IMR-90 (cell line): ENCODE measurements at regions not wholly inside any gene's neighbourhood (a gene's known extent, or its start where the extent isn't known, plus 50 kb on each side); places are given as distances from the start of the nearest gene placed in this dataset.

Experiments
- ATAC-seq: fragments of 200-7000 bp; cut with Tn5 transposase; 2 replicates; pipeline ENCODE4 v1.9.1; 2020; ENCODE audit warnings: low read depth, mild to moderate bottlenecking, moderate library complexity
- BruUV-seq: library from RNA; stranded (reverse); fragments of 400-500 nt; replicated peaks from 2 replicates; lab custom pipeline; 2021; lab: Mats Ljungman, UMichigan
- CTCF ChIA-PET: fragments of 300-600 bp; formaldehyde crosslinking; extraction: SDS; loops from one replicate; lab custom pipeline; 2021; ENCODE audit warnings: antibody characterized with exemption; lab: Yijun Ruan, JAX
- POLR2A ChIA-PET: fragments of 300-600 bp; sonication (Branson Sonifier 250); formaldehyde crosslinking; loops from one replicate; lab custom pipeline; 2022; ENCODE audit warnings: antibody characterized with exemption; ENCODE audit not compliant: unreplicated experiment; lab: Charles Lee
- DNase-seq: peaks from one replicate; pipeline ENCODE4 v3.0.0; 2013
- H2AFZ ChIP-seq: replicated peaks from 2 replicates; pipeline ENCODE3; 2013; ENCODE audit warnings: low read length, mild to moderate bottlenecking; ENCODE audit not compliant: poor library complexity
- H2AK5ac ChIP-seq: 2 replicates; pipeline ENCODE4 v1.6.1; 2013; ENCODE audit warnings: low read depth, low read length, inconsistent platforms
- H2AK9ac ChIP-seq: replicated peaks from 2 replicates; pipeline ENCODE3; 2013; ENCODE audit warnings: mild to moderate bottlenecking, low read depth, low read length, moderate library complexity; ENCODE audit not compliant: poor library complexity
- H2BK120ac ChIP-seq: 2 replicates; pipeline ENCODE4 v1.6.1; 2013; ENCODE audit warnings: low read depth, low read length, inconsistent platforms
- H2BK15ac ChIP-seq: 3 replicates; pipeline ENCODE4 v1.6.1; 2013; ENCODE audit warnings: low read depth, low read length, inconsistent platforms
- H2BK20ac ChIP-seq: 2 replicates; pipeline ENCODE4 v1.6.1; 2013; ENCODE audit warnings: low read depth, mild to moderate bottlenecking, inconsistent platforms, low read length, moderate library complexity
- H2BK5ac ChIP-seq: 2 replicates; pipeline ENCODE4 v1.6.1; 2013; ENCODE audit warnings: mild to moderate bottlenecking, low read depth, low read length, inconsistent platforms; ENCODE audit not compliant: poor library complexity, severe bottlenecking
- H3K14ac ChIP-seq: replicated peaks from 2 replicates; pipeline ENCODE4 v1.6.1; 2013; ENCODE audit warnings: low read depth, low read length, inconsistent platforms
- H3K18ac ChIP-seq: 2 replicates; pipeline ENCODE4 v1.6.1; 2013; ENCODE audit warnings: low read depth, low read length, control low read depth
- H3K23ac ChIP-seq: 2 replicates; pipeline ENCODE4 v1.6.1; 2013; ENCODE audit warnings: low read depth, low read length, inconsistent platforms
- H3K27ac ChIP-seq: 2 replicates; pipeline ENCODE4 v1.5.1; 2013; ENCODE audit warnings: mild to moderate bottlenecking, control low read depth, low read length; ENCODE audit not compliant: insufficient read depth
- H3K27me3 ChIP-seq: 2 replicates; pipeline ENCODE4 v1.6.1; 2013; ENCODE audit warnings: low read length; ENCODE audit not compliant: control insufficient read depth, insufficient read depth
- H3K36me3 ChIP-seq: 2 replicates; pipeline ENCODE4 v1.6.1; 2013; ENCODE audit warnings: low read length, mixed read lengths; ENCODE audit not compliant: control insufficient read depth, insufficient read depth
- H3K4ac ChIP-seq: 2 replicates; pipeline ENCODE4 v1.6.1; 2013; ENCODE audit warnings: low read depth, low read length, inconsistent platforms
- H3K4me1 ChIP-seq: 2 replicates; pipeline ENCODE4 v1.6.1; 2013; ENCODE audit warnings: low read length, mixed read lengths; ENCODE audit not compliant: control insufficient read depth, insufficient read depth
- H3K4me2 ChIP-seq: 2 replicates; pipeline ENCODE4 v1.6.1; 2013; ENCODE audit warnings: low read depth, mild to moderate bottlenecking, control low read depth, low read length, moderate library complexity
- H3K4me3 ChIP-seq: 2 replicates; pipeline ENCODE4 v1.5.1; 2013; ENCODE audit warnings: low read depth, mild to moderate bottlenecking, control low read depth, low read length, moderate library complexity; ENCODE audit not compliant: insufficient read depth
- H3K56ac ChIP-seq: 2 replicates; pipeline ENCODE4 v1.6.1; 2013; ENCODE audit warnings: low read length, inconsistent platforms; ENCODE audit not compliant: insufficient read depth; ENCODE audit errors: extremely low read depth
- H3K79me1 ChIP-seq, 2 experiments: 2 replicates each; pipeline ENCODE4 v1.6.1; 2013; ENCODE audit warnings: low read length in 2 of 2, inconsistent platforms in 1 of 2, low read depth in 1 of 2
- H3K9ac ChIP-seq: 2 replicates; pipeline ENCODE4 v1.6.1; 2013; ENCODE audit warnings: low read depth, low read length, control low read depth
- H3K9me1 ChIP-seq: 2 replicates; pipeline ENCODE4 v1.6.1; 2013; ENCODE audit warnings: low read length, inconsistent platforms; ENCODE audit not compliant: insufficient read depth
- H3K9me3 ChIP-seq: 2 replicates; pipeline ENCODE4 v1.6.1; 2013; ENCODE audit warnings: low read length; ENCODE audit not compliant: control insufficient read depth, insufficient read depth
- H4K20me1 ChIP-seq: 2 replicates; pipeline ENCODE4 v1.6.1; 2013; ENCODE audit warnings: low read length, inconsistent platforms; ENCODE audit not compliant: insufficient read depth
- H4K5ac ChIP-seq: 2 replicates; pipeline ENCODE4 v1.6.1; 2013; ENCODE audit warnings: mild to moderate bottlenecking, low read depth, low read length, control low read depth
- H4K8ac ChIP-seq, 2 experiments: 2 replicates each; pipeline ENCODE4 v1.6.1; 2013; ENCODE audit warnings: low read depth in 2 of 2, low read length in 2 of 2, control low read depth in 1 of 2, inconsistent platforms in 1 of 2
- H4K91ac ChIP-seq: 2 replicates; pipeline ENCODE4 v1.6.1; 2013; ENCODE audit warnings: low read depth, low read length, inconsistent platforms; ENCODE audit not compliant: insufficient read depth
- BHLHE40 ChIP-seq: fragments of 150-350 bp; IDR thresholded peaks from 2 replicates; pipeline ENCODE4 v1.6.1; 2016; ENCODE audit warnings: mild to moderate bottlenecking, low read depth, low read length
- CEBPB ChIP-seq: IDR thresholded peaks from 2 replicates; pipeline ENCODE4 v1.6.1; 2012; ENCODE audit warnings: low read depth, low read length, improper control_type of control experiment
- FOS ChIP-seq: fragments of 150-350 bp; IDR thresholded peaks from 2 replicates; pipeline ENCODE4 v1.6.1; 2016; ENCODE audit warnings: low read depth, low read length
- MAFK ChIP-seq: IDR thresholded peaks from 2 replicates; pipeline ENCODE4 v1.6.1; 2012; ENCODE audit warnings: low read depth, low read length, improper control_type of control experiment
- MAZ ChIP-seq: IDR thresholded peaks from 2 replicates; pipeline ENCODE4 v1.6.1; 2012; ENCODE audit warnings: low read depth, mild to moderate bottlenecking, low read length, improper control_type of control experiment, moderate library complexity, borderline replicate concordance
- RCOR1 ChIP-seq: IDR thresholded peaks from 2 replicates; pipeline ENCODE4 v1.6.1; 2012; ENCODE audit warnings: mild to moderate bottlenecking, low read length, improper control_type of control experiment; ENCODE audit not compliant: insufficient replicate concordance
- RFX5 ChIP-seq: IDR thresholded peaks from 2 replicates; pipeline ENCODE4 v1.8.0; 2012; ENCODE audit warnings: low read depth, mild to moderate bottlenecking, low read length, moderate library complexity
- whole genome bisulfite sequencing, 2 experiments: methylation state at CpG; one replicate each; pipeline versions ENCODE4 v1.1.5 to v1.1.7; 2013; ENCODE audit warnings: missing lambda C conversion rate in 2 of 2; ENCODE audit not compliant: insufficient read length in 1 of 2; ENCODE audit errors: extremely low coverage in 2 of 2; 5-methylcytosine and 5-hydroxymethylcytosine counted together
- dilution Hi-C: fragments of 300-500 bp; cut with HindIII; formaldehyde crosslinking; loops from one replicate; pipeline ENCODE4 v1.14.3; 2018; ENCODE audit warnings: low sequenced_read_pairs; ENCODE audit not compliant: unreplicated experiment
- in situ Hi-C: fragments of 300-500 bp; cut with MboI; formaldehyde crosslinking; loops from 3 replicates; pipeline ENCODE4 v1.14.3; 2019; ENCODE audit warnings: low sequenced_read_pairs, inconsistent platforms, mixed read lengths
- intact Hi-C: fragments of 100-400 bp; cut with micrococcal nuclease; formaldehyde crosslinking; loops from 2 replicates; pipeline ENCODE4 v1.10.0; 2022
- microRNA-seq, 2 experiments: library from miRNA; stranded (forward) in 1 of 2; unstranded in 1 of 2; fragments of 10-50 nt in 1 of 2; fragments of <30 nt in 1 of 2; gene quantifications in 1 of 2; microRNA quantifications in 1 of 2; one replicate each; pipeline versions ENCODE3 to v1.1.0; 2013 to 2020; ENCODE audit not compliant: insufficient read depth in 1 of 2, insufficient read length in 1 of 2, unreplicated experiment in 1 of 2
- small RNA-seq, 5 experiments: library from RNA; depleted of rRNA; stranded (forward); fragments of <200 nt; gene quantifications; one replicate each; pipeline ENCODE3, GENCODE V24; 2012
- TF ChIP-seq, protein P1 (sequence below): fragments of 150-350 bp; IDR thresholded peaks from 2 replicates; pipeline ENCODE4 v1.6.1; 2017; ENCODE audit warnings: mild to moderate bottlenecking, antibody characterized with exemption, low read length, low read depth
- TF ChIP-seq, protein P2 (sequence below): fragments of 150-350 bp; IDR thresholded peaks from 2 replicates; pipeline ENCODE4 v1.6.1; 2016; ENCODE audit warnings: low read depth, mild to moderate bottlenecking, low read length, moderate library complexity, borderline replicate concordance

- Histone ChIP-seq H2BK20ac (no peak overlapping the region), H3K27ac (no peak overlapping the region), H3K23ac (no peak overlapping the region), H3K18ac (no peak overlapping the region), H3K36me3 (no peaks in the 10 kb centered on the region), H2AK5ac (no peak overlapping the region), H3K79me1 (no peaks in the 10 kb centered on the region), H3K56ac (no peak overlapping the region), H2AK9ac (no peak overlapping the region), H2BK15ac (no peak overlapping the region), H3K9me3 (peaks cover 10% of the 10 kb centered on the region), H3K4me3 (no peak overlapping the region), H4K8ac (no peak overlapping the region), H3K27me3 (peaks cover 16% of the 10 kb centered on the region), H4K20me1 (no peaks in the 10 kb centered on the region), H4K5ac (no peak overlapping the region), H3K4me1 (no peaks in the 10 kb centered on the region), H3K9ac (no peak overlapping the region), H2BK120ac (no peak overlapping the region), H3K9me1 (no peaks in the 10 kb centered on the region), H3K14ac (no peak overlapping the region), H3K4ac (no peak overlapping the region), H4K91ac (no peak overlapping the region), H3K4me2 (no peak overlapping the region), H2AFZ (no peak overlapping the region), H2BK5ac (no peak overlapping the region)
- no CpG with 5 or more reads among the region's 3 CpGs for WGBS, 2 experiments
- no TSS peak for BruUV-seq
- in situ Hi-C loops = no loop called here
- ChIA-PET CTCF (interaction anchor here (0.6 kb wide), 1 partner anchor 72 kb away, joined by 3 read pairs; no protein-coding TSS in a partner anchor), POLR2A (no interaction called here)
- TF ChIP-seq, protein P1, sequence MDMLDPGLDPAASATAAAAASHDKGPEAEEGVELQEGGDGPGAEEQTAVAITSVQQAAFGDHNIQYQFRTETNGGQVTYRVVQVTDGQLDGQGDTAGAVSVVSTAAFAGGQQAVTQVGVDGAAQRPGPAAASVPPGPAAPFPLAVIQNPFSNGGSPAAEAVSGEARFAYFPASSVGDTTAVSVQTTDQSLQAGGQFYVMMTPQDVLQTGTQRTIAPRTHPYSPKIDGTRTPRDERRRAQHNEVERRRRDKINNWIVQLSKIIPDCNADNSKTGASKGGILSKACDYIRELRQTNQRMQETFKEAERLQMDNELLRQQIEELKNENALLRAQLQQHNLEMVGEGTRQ = no peak
- TF ChIP-seq BHLHE40 (no peak), CEBPB (no peak), RFX5 (no peak), RCOR1 (no peak), MAFK (no peak), FOS (no peak), MAZ (no peak)
- TF ChIP-seq, protein P2, sequence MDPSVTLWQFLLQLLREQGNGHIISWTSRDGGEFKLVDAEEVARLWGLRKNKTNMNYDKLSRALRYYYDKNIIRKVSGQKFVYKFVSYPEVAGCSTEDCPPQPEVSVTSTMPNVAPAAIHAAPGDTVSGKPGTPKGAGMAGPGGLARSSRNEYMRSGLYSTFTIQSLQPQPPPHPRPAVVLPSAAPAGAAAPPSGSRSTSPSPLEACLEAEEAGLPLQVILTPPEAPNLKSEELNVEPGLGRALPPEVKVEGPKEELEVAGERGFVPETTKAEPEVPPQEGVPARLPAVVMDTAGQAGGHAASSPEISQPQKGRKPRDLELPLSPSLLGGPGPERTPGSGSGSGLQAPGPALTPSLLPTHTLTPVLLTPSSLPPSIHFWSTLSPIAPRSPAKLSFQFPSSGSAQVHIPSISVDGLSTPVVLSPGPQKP = no peak
- DNase-seq (no peak), ATAC-seq (no peak)
- intact Hi-C loops = no loop called here
- dilution Hi-C loops = no loop called here
These were observed 50.0 kb upstream of the HPCAL1 start for GRCh38 chr2:10252661-10253060.

Small RNAs in the stretch of these regions (microRNA-seq; reads per million reads assigned to microRNA genes)
- gene MIR4261 = 0 reads per million in 2 experiments

Small RNAs in the stretch of these regions (small RNA-seq; reads per million reads assigned to genes)
- gene MIR4261 = 0 reads per million in 5 experiments
